IMR-90 (cell line): ENCODE measurements at regions not wholly inside any gene's neighbourhood (a gene's known extent, or its start where the extent isn't known, plus 50 kb on each side); places are given as distances from the start of the nearest gene placed in this dataset.

Source experiments
- ATAC-seq: fragments of 200-7000 bp; cut with Tn5 transposase; 2 replicates; pipeline ENCODE4 v1.9.1; 2020; ENCODE audit warnings: low read depth, mild to moderate bottlenecking, moderate library complexity
- BruUV-seq: library from RNA; stranded (reverse); fragments of 400-500 nt; replicated peaks from 2 replicates; lab custom pipeline; 2021; lab: Mats Ljungman, UMichigan
- CTCF ChIA-PET: fragments of 300-600 bp; formaldehyde crosslinking; extraction: SDS; loops from one replicate; lab custom pipeline; 2021; ENCODE audit warnings: antibody characterized with exemption; lab: Yijun Ruan, JAX
- POLR2A ChIA-PET: fragments of 300-600 bp; sonication (Branson Sonifier 250); formaldehyde crosslinking; loops from one replicate; lab custom pipeline; 2022; ENCODE audit warnings: antibody characterized with exemption; ENCODE audit not compliant: unreplicated experiment; lab: Charles Lee
- DNase-seq: peaks from one replicate; pipeline ENCODE4 v3.0.0; 2013
- H2AFZ ChIP-seq: replicated peaks from 2 replicates; pipeline ENCODE3; 2013; ENCODE audit warnings: low read length, mild to moderate bottlenecking; ENCODE audit not compliant: poor library complexity
- H2AK5ac ChIP-seq: 2 replicates; pipeline ENCODE4 v1.6.1; 2013; ENCODE audit warnings: low read depth, low read length, inconsistent platforms
- H2AK9ac ChIP-seq: replicated peaks from 2 replicates; pipeline ENCODE3; 2013; ENCODE audit warnings: mild to moderate bottlenecking, low read depth, low read length, moderate library complexity; ENCODE audit not compliant: poor library complexity
- H2BK120ac ChIP-seq: 2 replicates; pipeline ENCODE4 v1.6.1; 2013; ENCODE audit warnings: low read depth, low read length, inconsistent platforms
- H2BK15ac ChIP-seq: 3 replicates; pipeline ENCODE4 v1.6.1; 2013; ENCODE audit warnings: low read depth, low read length, inconsistent platforms
- H2BK20ac ChIP-seq: 2 replicates; pipeline ENCODE4 v1.6.1; 2013; ENCODE audit warnings: low read depth, mild to moderate bottlenecking, inconsistent platforms, low read length, moderate library complexity
- H2BK5ac ChIP-seq: 2 replicates; pipeline ENCODE4 v1.6.1; 2013; ENCODE audit warnings: mild to moderate bottlenecking, low read depth, low read length, inconsistent platforms; ENCODE audit not compliant: poor library complexity, severe bottlenecking
- H3K14ac ChIP-seq: replicated peaks from 2 replicates; pipeline ENCODE4 v1.6.1; 2013; ENCODE audit warnings: low read depth, low read length, inconsistent platforms
- H3K18ac ChIP-seq: 2 replicates; pipeline ENCODE4 v1.6.1; 2013; ENCODE audit warnings: low read depth, low read length, control low read depth
- H3K23ac ChIP-seq: 2 replicates; pipeline ENCODE4 v1.6.1; 2013; ENCODE audit warnings: low read depth, low read length, inconsistent platforms
- H3K27ac ChIP-seq: 2 replicates; pipeline ENCODE4 v1.5.1; 2013; ENCODE audit warnings: mild to moderate bottlenecking, control low read depth, low read length; ENCODE audit not compliant: insufficient read depth
- H3K27me3 ChIP-seq: 2 replicates; pipeline ENCODE4 v1.6.1; 2013; ENCODE audit warnings: low read length; ENCODE audit not compliant: control insufficient read depth, insufficient read depth
- H3K36me3 ChIP-seq: 2 replicates; pipeline ENCODE4 v1.6.1; 2013; ENCODE audit warnings: low read length, mixed read lengths; ENCODE audit not compliant: control insufficient read depth, insufficient read depth
- H3K4ac ChIP-seq: 2 replicates; pipeline ENCODE4 v1.6.1; 2013; ENCODE audit warnings: low read depth, low read length, inconsistent platforms
- H3K4me1 ChIP-seq: 2 replicates; pipeline ENCODE4 v1.6.1; 2013; ENCODE audit warnings: low read length, mixed read lengths; ENCODE audit not compliant: control insufficient read depth, insufficient read depth
- H3K4me2 ChIP-seq: 2 replicates; pipeline ENCODE4 v1.6.1; 2013; ENCODE audit warnings: low read depth, mild to moderate bottlenecking, control low read depth, low read length, moderate library complexity
- H3K4me3 ChIP-seq: 2 replicates; pipeline ENCODE4 v1.5.1; 2013; ENCODE audit warnings: low read depth, mild to moderate bottlenecking, control low read depth, low read length, moderate library complexity; ENCODE audit not compliant: insufficient read depth
- H3K56ac ChIP-seq: 2 replicates; pipeline ENCODE4 v1.6.1; 2013; ENCODE audit warnings: low read length, inconsistent platforms; ENCODE audit not compliant: insufficient read depth; ENCODE audit errors: extremely low read depth
- H3K79me1 ChIP-seq, 2 experiments: 2 replicates each; pipeline ENCODE4 v1.6.1; 2013; ENCODE audit warnings: low read length in 2 of 2, inconsistent platforms in 1 of 2, low read depth in 1 of 2
- H3K9ac ChIP-seq: 2 replicates; pipeline ENCODE4 v1.6.1; 2013; ENCODE audit warnings: low read depth, low read length, control low read depth
- H3K9me1 ChIP-seq: 2 replicates; pipeline ENCODE4 v1.6.1; 2013; ENCODE audit warnings: low read length, inconsistent platforms; ENCODE audit not compliant: insufficient read depth
- H3K9me3 ChIP-seq: 2 replicates; pipeline ENCODE4 v1.6.1; 2013; ENCODE audit warnings: low read length; ENCODE audit not compliant: control insufficient read depth, insufficient read depth
- H4K20me1 ChIP-seq: 2 replicates; pipeline ENCODE4 v1.6.1; 2013; ENCODE audit warnings: low read length, inconsistent platforms; ENCODE audit not compliant: insufficient read depth
- H4K5ac ChIP-seq: 2 replicates; pipeline ENCODE4 v1.6.1; 2013; ENCODE audit warnings: mild to moderate bottlenecking, low read depth, low read length, control low read depth
- H4K8ac ChIP-seq, 2 experiments: 2 replicates each; pipeline ENCODE4 v1.6.1; 2013; ENCODE audit warnings: low read depth in 2 of 2, low read length in 2 of 2, control low read depth in 1 of 2, inconsistent platforms in 1 of 2
- H4K91ac ChIP-seq: 2 replicates; pipeline ENCODE4 v1.6.1; 2013; ENCODE audit warnings: low read depth, low read length, inconsistent platforms; ENCODE audit not compliant: insufficient read depth
- MAFK ChIP-seq: IDR thresholded peaks from 2 replicates; pipeline ENCODE4 v1.6.1; 2012; ENCODE audit warnings: low read depth, low read length, improper control_type of control experiment
- MXI1 ChIP-seq: IDR thresholded peaks from 2 replicates; pipeline ENCODE4 v1.6.1; 2012; ENCODE audit warnings: low read depth, mild to moderate bottlenecking, low read length, moderate library complexity, borderline replicate concordance
- RFX5 ChIP-seq: IDR thresholded peaks from 2 replicates; pipeline ENCODE4 v1.8.0; 2012; ENCODE audit warnings: low read depth, mild to moderate bottlenecking, low read length, moderate library complexity
- dilution Hi-C: fragments of 300-500 bp; cut with HindIII; formaldehyde crosslinking; loops from one replicate; pipeline ENCODE4 v1.14.3; 2018; ENCODE audit warnings: low sequenced_read_pairs; ENCODE audit not compliant: unreplicated experiment
- in situ Hi-C: fragments of 300-500 bp; cut with MboI; formaldehyde crosslinking; loops from 3 replicates; pipeline ENCODE4 v1.14.3; 2019; ENCODE audit warnings: low sequenced_read_pairs, inconsistent platforms, mixed read lengths
- intact Hi-C: fragments of 100-400 bp; cut with micrococcal nuclease; formaldehyde crosslinking; loops from 2 replicates; pipeline ENCODE4 v1.10.0; 2022
- TF ChIP-seq, protein P1 (sequence below): fragments of 150-350 bp; IDR thresholded peaks from 2 replicates; pipeline ENCODE4 v1.6.1; 2016; ENCODE audit warnings: low read depth, mild to moderate bottlenecking, low read length, moderate library complexity, borderline replicate concordance

DNA sequence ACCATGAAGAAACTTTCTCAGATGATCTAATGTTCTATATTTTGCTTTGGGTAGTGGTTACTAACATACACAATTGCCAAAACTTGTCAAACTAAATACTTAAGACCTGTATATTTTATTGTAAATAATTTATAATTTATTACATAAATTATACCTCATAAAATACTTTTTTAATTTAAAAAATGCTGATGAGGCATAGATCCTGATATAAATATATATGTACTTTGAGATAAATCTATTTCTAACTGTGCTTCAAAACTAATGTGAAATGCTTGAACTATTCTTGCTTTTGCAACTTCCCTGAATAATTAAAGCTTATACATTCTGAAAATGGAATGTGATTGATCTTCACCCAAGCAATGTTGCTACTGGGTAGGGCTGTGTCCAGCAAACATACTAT lies 568.8 kb downstream of the INSC start:
- BruUV-seq: no TSS peak
- H3K23ac ChIP-seq: no peak overlapping the region
- intact Hi-C loops: no loop called here
- no peaks in the 10 kb centered on the region for H3K4me1 ChIP-seq
- no peak overlapping the region for H4K91ac ChIP-seq
- H3K4ac ChIP-seq: no peak overlapping the region
- TF ChIP-seq MXI1: no peak
- TF ChIP-seq RFX5: no peak
- TF ChIP-seq, protein P1, sequence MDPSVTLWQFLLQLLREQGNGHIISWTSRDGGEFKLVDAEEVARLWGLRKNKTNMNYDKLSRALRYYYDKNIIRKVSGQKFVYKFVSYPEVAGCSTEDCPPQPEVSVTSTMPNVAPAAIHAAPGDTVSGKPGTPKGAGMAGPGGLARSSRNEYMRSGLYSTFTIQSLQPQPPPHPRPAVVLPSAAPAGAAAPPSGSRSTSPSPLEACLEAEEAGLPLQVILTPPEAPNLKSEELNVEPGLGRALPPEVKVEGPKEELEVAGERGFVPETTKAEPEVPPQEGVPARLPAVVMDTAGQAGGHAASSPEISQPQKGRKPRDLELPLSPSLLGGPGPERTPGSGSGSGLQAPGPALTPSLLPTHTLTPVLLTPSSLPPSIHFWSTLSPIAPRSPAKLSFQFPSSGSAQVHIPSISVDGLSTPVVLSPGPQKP: no peak
- 0 out of 2 replicates have a peak, but pooled peaks have one; percentile 17 for TF ChIP-seq MAFK
- no peak overlapping the region for H3K18ac ChIP-seq
- H2AFZ ChIP-seq: no peak overlapping the region
- H2BK5ac ChIP-seq: no peak overlapping the region
- no peaks in the 10 kb centered on the region for H3K27me3 ChIP-seq
- H2AK5ac ChIP-seq: no peak overlapping the region
- no peak overlapping the region for H4K8ac ChIP-seq
- no peak overlapping the region for H2BK120ac ChIP-seq
- H3K27ac ChIP-seq: no peak overlapping the region
- H3K56ac ChIP-seq: no peak overlapping the region
- no peak overlapping the region for H2AK9ac ChIP-seq
- H3K36me3 ChIP-seq: no peaks in the 10 kb centered on the region
- H3K14ac ChIP-seq: no peak overlapping the region
- in situ Hi-C loops: no loop called here
- H3K9me1 ChIP-seq: no peaks in the 10 kb centered on the region
- H3K9me3 ChIP-seq: no peaks in the 10 kb centered on the region
- no peak overlapping the region for H3K4me2 ChIP-seq
- ChIA-PET POLR2A (no interaction called here), CTCF (no interaction called here)
- H2BK20ac ChIP-seq: no peak overlapping the region
- no peak overlapping the region for H2BK15ac ChIP-seq
- dilution Hi-C loops: no loop called here
- DNase-seq (no peak), ATAC-seq (no peak)
- H3K9ac ChIP-seq: no peak overlapping the region
- H4K20me1 ChIP-seq: no peaks in the 10 kb centered on the region
- no peaks in the 10 kb centered on the region for H3K79me1 ChIP-seq
- no peak overlapping the region for H4K5ac ChIP-seq
- no peak overlapping the region for H3K4me3 ChIP-seq
